ENCODE measurements at regions not wholly inside any gene's neighbourhood (a gene's known extent, or its start where the extent isn't known, plus 50 kb on each side); places are given as distances from the start of the nearest gene placed in this dataset.

DNA sequence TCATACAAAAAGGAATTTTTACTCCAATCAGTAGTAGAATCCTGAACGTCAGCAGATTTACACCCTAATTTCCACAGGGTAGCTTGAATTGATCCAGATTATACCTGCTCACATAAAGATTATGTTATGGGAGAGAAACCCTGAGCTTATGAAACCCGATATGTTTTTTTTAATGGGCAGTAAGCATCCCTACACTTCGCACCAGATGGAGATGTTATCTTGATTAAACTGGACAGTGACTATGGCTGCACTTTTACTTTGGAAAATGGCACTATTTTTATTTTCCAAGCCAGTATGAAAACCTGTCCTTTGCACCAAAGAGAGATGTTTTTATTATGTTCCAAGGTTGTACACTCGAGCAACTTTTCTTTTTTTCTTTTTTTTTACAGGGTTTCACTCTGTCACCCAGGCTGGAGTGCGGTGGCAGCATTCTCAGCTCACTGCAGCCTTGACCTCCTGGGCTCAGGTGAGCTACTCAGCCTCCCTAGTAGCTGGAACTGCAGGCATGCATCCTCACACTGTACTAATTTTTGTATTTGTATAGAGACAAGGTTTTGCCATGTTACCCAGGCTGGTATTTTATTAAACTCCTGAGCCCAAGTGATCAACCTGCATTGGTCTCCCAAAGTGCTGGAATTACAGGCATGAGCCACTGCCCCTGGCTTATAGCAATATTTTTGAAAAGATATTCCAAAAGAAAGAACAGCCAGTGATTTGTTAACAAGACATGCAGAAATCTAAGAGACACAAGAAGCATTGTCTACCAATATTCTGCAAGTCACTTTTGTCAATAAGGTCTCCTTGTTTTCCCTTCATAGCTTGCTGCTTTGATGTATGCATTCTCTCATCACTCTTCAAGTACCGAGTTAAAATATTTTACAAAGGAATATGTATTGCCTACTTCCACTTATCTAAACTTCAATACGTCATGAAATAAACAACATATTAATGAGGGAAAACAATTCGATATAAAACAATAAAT is 1412.6 kb downstream of the ZPLD1 start:
- no peaks in the 10 kb centered on the region for H3K27me3 ChIP-seq
- no peak overlapping the region for H3K9ac ChIP-seq
- H3K4me1 ChIP-seq = no peaks in the 10 kb centered on the region
- Mint-ChIP-seq H3K27me3 (ENCODE audit: insufficient read depth, low read depth) (no peaks in the 10 kb centered on the region), H3K9me3 (no peaks in the 10 kb centered on the region), H3K36me3 (no peaks in the 10 kb centered on the region), H3K4me1 (no peaks in the 10 kb centered on the region), H3K27ac (no peak overlapping the region), H3K4me3 (no peak overlapping the region)
- no peaks in the 10 kb centered on the region for H4K20me1 ChIP-seq (ENCODE audit: low read depth)
- no peak overlapping the region for H3K4me3 ChIP-seq
- TF ChIP-seq, protein P1, sequence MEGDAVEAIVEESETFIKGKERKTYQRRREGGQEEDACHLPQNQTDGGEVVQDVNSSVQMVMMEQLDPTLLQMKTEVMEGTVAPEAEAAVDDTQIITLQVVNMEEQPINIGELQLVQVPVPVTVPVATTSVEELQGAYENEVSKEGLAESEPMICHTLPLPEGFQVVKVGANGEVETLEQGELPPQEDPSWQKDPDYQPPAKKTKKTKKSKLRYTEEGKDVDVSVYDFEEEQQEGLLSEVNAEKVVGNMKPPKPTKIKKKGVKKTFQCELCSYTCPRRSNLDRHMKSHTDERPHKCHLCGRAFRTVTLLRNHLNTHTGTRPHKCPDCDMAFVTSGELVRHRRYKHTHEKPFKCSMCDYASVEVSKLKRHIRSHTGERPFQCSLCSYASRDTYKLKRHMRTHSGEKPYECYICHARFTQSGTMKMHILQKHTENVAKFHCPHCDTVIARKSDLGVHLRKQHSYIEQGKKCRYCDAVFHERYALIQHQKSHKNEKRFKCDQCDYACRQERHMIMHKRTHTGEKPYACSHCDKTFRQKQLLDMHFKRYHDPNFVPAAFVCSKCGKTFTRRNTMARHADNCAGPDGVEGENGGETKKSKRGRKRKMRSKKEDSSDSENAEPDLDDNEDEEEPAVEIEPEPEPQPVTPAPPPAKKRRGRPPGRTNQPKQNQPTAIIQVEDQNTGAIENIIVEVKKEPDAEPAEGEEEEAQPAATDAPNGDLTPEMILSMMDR (IDR thresholded peaks at IDR 0.05) = no peak
- TF ChIP-seq EZH2phosphoT487 (IDR thresholded peaks at IDR 0.05) (no peak), EZH2 (IDR thresholded peaks at IDR 0.05) (no peak)
- H3K4me2 ChIP-seq = no peak overlapping the region
- H3K27ac ChIP-seq = no peak overlapping the region
- H3K79me2 ChIP-seq (ENCODE audit: low read depth) = no peaks in the 10 kb centered on the region
- no peaks in the 10 kb centered on the region for H3F3A ChIP-seq (ENCODE audit: low read depth)
- H3K36me3 ChIP-seq = no peaks in the 10 kb centered on the region
- H2AFZ ChIP-seq (replicated peaks) = no peak overlapping the region
- no peak for DNase-seq (ENCODE audit: low spot score)
- H3K9me3 ChIP-seq (ENCODE audit: low read depth) = no peaks in the 10 kb centered on the region

DNA sequence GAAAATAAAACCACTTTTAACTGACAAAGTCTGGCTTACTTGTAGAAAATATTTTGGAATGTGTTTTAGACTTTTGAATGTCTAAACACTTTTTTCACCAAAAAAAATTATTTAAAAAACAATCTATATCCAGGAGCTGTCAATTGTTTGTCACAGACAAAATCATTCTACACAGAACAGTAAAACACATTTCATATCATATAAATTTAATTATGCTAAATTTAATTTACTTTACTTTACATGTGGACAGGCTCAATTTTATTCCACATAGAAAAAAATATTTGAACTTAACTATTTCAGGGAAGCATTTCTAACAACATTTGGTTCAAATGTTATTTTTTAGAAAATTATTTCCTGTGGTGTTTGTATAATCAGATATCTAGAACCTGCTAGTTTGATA is 1417.0 kb downstream of the ZPLD1 start:
- Histone ChIP-seq H3K27ac (no peak overlapping the region), H3K27me3 (no peaks in the 10 kb centered on the region), H3K36me3 (no peaks in the 10 kb centered on the region), H3K4me2 (no peak overlapping the region), H3K79me2 (ENCODE audit: low read depth) (no peaks in the 10 kb centered on the region), H3K4me1 (no peaks in the 10 kb centered on the region), H3K9ac (no peak overlapping the region), H3K9me3 (ENCODE audit: low read depth) (no peaks in the 10 kb centered on the region), H3F3A (ENCODE audit: low read depth) (no peaks in the 10 kb centered on the region), H2AFZ (replicated peaks) (no peak overlapping the region), H4K20me1 (ENCODE audit: low read depth) (no peaks in the 10 kb centered on the region), H3K4me3 (no peak overlapping the region)
- Mint-ChIP-seq H3K27me3 (ENCODE audit: insufficient read depth, low read depth) (no peaks in the 10 kb centered on the region), H3K9me3 (no peaks in the 10 kb centered on the region), H3K4me3 (no peak overlapping the region), H3K36me3 (no peaks in the 10 kb centered on the region), H3K4me1 (no peaks in the 10 kb centered on the region), H3K27ac (no peak overlapping the region)
- TF ChIP-seq EZH2 (IDR thresholded peaks at IDR 0.05) = no peak
- TF ChIP-seq, protein P1 (IDR thresholded peaks at IDR 0.05) = no peak
- no peak for TF ChIP-seq EZH2phosphoT487 (IDR thresholded peaks at IDR 0.05)
- no peak for DNase-seq (ENCODE audit: low spot score)

DNA sequence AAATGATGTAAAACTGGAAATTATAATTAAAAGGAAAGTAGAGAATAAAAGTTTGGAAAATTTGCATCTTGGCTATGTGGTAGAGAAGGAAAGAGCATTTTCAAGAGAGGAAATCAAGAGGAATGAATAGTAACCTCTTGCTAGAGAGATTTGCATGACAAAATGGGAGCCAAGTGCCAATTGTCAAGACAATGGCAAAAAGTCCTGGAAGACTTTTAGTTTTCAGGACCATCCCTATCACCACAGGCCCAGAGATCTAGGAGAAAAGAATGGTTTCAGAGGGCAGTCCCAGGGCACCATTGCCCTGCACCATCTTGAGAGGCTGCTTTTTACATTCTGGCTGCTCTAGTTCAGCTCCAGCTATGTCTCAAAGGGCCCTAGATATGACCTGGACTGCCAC is 1427.6 kb downstream of the ZPLD1 start:
- Histone ChIP-seq H3K4me1 (no peaks in the 10 kb centered on the region), H3K79me2 (ENCODE audit: low read depth) (no peaks in the 10 kb centered on the region), H4K20me1 (ENCODE audit: low read depth) (no peaks in the 10 kb centered on the region), H3K9me3 (ENCODE audit: low read depth) (no peaks in the 10 kb centered on the region), H3K4me3 (no peak overlapping the region), H3K4me2 (no peak overlapping the region), H3K27ac (no peak overlapping the region), H2AFZ (replicated peaks) (no peak overlapping the region), H3F3A (ENCODE audit: low read depth) (no peaks in the 10 kb centered on the region), H3K36me3 (no peaks in the 10 kb centered on the region), H3K27me3 (no peaks in the 10 kb centered on the region), H3K9ac (no peak overlapping the region)
- TF ChIP-seq, protein P1 (IDR thresholded peaks at IDR 0.05) = no peak
- TF ChIP-seq EZH2phosphoT487 (IDR thresholded peaks at IDR 0.05) (no peak), EZH2 (IDR thresholded peaks at IDR 0.05) (no peak)
- H3K36me3 Mint-ChIP-seq = no peaks in the 10 kb centered on the region
- no peak for DNase-seq (ENCODE audit: low spot score)
- no peaks in the 10 kb centered on the region for H3K4me1 Mint-ChIP-seq
- H3K4me3 Mint-ChIP-seq = no peak overlapping the region
- H3K27ac Mint-ChIP-seq = no peak overlapping the region
- no peaks in the 10 kb centered on the region for H3K27me3 Mint-ChIP-seq (ENCODE audit: insufficient read depth, low read depth)
- H3K9me3 Mint-ChIP-seq = no peaks in the 10 kb centered on the region

Data from neural progenitor cell (in vitro differentiated cells).